ENCODE measurements at regions not wholly inside any gene's neighbourhood (a gene's known extent, or its start where the extent isn't known, plus 50 kb on each side); places are given as distances from the start of the nearest gene placed in this dataset.

GRCh38 chr10:131841661-131842139, 59.1 kb upstream of the PPP2R2D start:
- H4K5ac ChIP-seq (ENCODE audit: low read length), result no peak overlapping the region
- H3K27ac ChIP-seq (ENCODE audit: low read depth, low read length), result no peak overlapping the region
- no peak overlapping the region for H3K4me2 ChIP-seq (ENCODE audit: low read length)
- H2BK15ac ChIP-seq (replicated peaks; ENCODE audit: low read depth), result no peak overlapping the region
- H2BK120ac ChIP-seq (ENCODE audit: low read depth, low read length), result no peak overlapping the region
- WGBS (ENCODE audit: extremely low coverage, insufficient coverage, low lambda C conversion rate), result no CpG with 5 or more reads among the region's 19 CpGs
- no peak overlapping the region for H3K23ac ChIP-seq (ENCODE audit: low read length)
- no peaks in the 10 kb centered on the region for H3K79me1 ChIP-seq (ENCODE audit: low read length)
- H3K36me3 ChIP-seq (ENCODE audit: control insufficient read depth, insufficient read depth, low read length), result no peaks in the 10 kb centered on the region
- H3K9ac ChIP-seq (ENCODE audit: low read length), result no peak overlapping the region
- no peak overlapping the region for H3K18ac ChIP-seq (ENCODE audit: low read length)
- H2BK5ac ChIP-seq (ENCODE audit: low read length), result no peak overlapping the region
- no peaks in the 10 kb centered on the region for H3K4me1 ChIP-seq (ENCODE audit: control insufficient read depth, low read depth, low read length)
- no peak overlapping the region for H2AK5ac ChIP-seq (ENCODE audit: low read length)
- no peak overlapping the region for H3K4ac ChIP-seq (ENCODE audit: low read depth, low read length)
- H3K27me3 ChIP-seq (ENCODE audit: insufficient read depth, low read length, poor library complexity), result no peaks in the 10 kb centered on the region
- DNase-seq, result no peak
- H4K8ac ChIP-seq (ENCODE audit: low read depth, low read length), result no peak overlapping the region
- H3K79me2 ChIP-seq (ENCODE audit: control insufficient read depth, insufficient read depth, low read length), result no peaks in the 10 kb centered on the region
- no peak overlapping the region for H3K4me3 ChIP-seq (ENCODE audit: low read length)
- H3K56ac ChIP-seq (ENCODE audit: low read length), result no peak overlapping the region

GRCh38 chr10:131842351-131843088, 58.3 kb upstream of the PPP2R2D start:
- Histone ChIP-seq H4K8ac (ENCODE audit: low read depth, low read length) (no peak overlapping the region), H2BK120ac (ENCODE audit: low read depth, low read length) (no peak overlapping the region), H3K27ac (ENCODE audit: low read depth, low read length) (no peak overlapping the region), H2BK5ac (ENCODE audit: low read length) (no peak overlapping the region), H3K36me3 (ENCODE audit: control insufficient read depth, insufficient read depth, low read length) (no peaks in the 10 kb centered on the region), H3K23ac (ENCODE audit: low read length) (no peak overlapping the region), H3K56ac (ENCODE audit: low read length) (no peak overlapping the region), H3K27me3 (ENCODE audit: insufficient read depth, low read length, poor library complexity) (no peaks in the 10 kb centered on the region), H3K4me3 (ENCODE audit: low read length) (no peak overlapping the region), H2BK15ac (replicated peaks; ENCODE audit: low read depth) (no peak overlapping the region), H3K79me2 (ENCODE audit: control insufficient read depth, insufficient read depth, low read length) (no peaks in the 10 kb centered on the region), H3K18ac (ENCODE audit: low read length) (no peak overlapping the region), H2AK5ac (ENCODE audit: low read length) (no peak overlapping the region), H4K5ac (ENCODE audit: low read length) (no peak overlapping the region), H3K79me1 (ENCODE audit: low read length) (no peaks in the 10 kb centered on the region), H3K4me2 (ENCODE audit: low read length) (no peak overlapping the region), H3K9ac (ENCODE audit: low read length) (no peak overlapping the region), H3K4ac (ENCODE audit: low read depth, low read length) (no peak overlapping the region), H3K4me1 (ENCODE audit: control insufficient read depth, low read depth, low read length) (no peaks in the 10 kb centered on the region)
- DNase-seq, result no peak
- no CpG with 5 or more reads among the region's 14 CpGs for WGBS (ENCODE audit: extremely low coverage, insufficient coverage, low lambda C conversion rate)

- Histone ChIP-seq H4K5ac (ENCODE audit: low read length) (no peak overlapping the region), H4K8ac (ENCODE audit: low read depth, low read length) (no peak overlapping the region), H3K79me1 (ENCODE audit: low read length) (no peaks in the 10 kb centered on the region), H2BK120ac (ENCODE audit: low read depth, low read length) (no peak overlapping the region), H3K23ac (ENCODE audit: low read length) (no peak overlapping the region), H3K27me3 (ENCODE audit: insufficient read depth, low read length, poor library complexity) (no peaks in the 10 kb centered on the region), H3K79me2 (ENCODE audit: control insufficient read depth, insufficient read depth, low read length) (no peaks in the 10 kb centered on the region), H3K4me1 (ENCODE audit: control insufficient read depth, low read depth, low read length) (no peaks in the 10 kb centered on the region), H3K4me2 (ENCODE audit: low read length) (no peak overlapping the region), H3K4me3 (ENCODE audit: low read length) (no peak overlapping the region), H2AK5ac (ENCODE audit: low read length) (no peak overlapping the region), H2BK5ac (ENCODE audit: low read length) (no peak overlapping the region), H3K27ac (ENCODE audit: low read depth, low read length) (no peak overlapping the region), H3K36me3 (ENCODE audit: control insufficient read depth, insufficient read depth, low read length) (no peaks in the 10 kb centered on the region), H3K4ac (ENCODE audit: low read depth, low read length) (no peak overlapping the region), H2BK15ac (replicated peaks; ENCODE audit: low read depth) (no peak overlapping the region), H3K18ac (ENCODE audit: low read length) (no peak overlapping the region), H3K9ac (ENCODE audit: low read length) (no peak overlapping the region), H3K56ac (ENCODE audit: low read length) (no peak overlapping the region)
- no CpG with 5 or more reads among the region's 8 CpGs for WGBS (ENCODE audit: extremely low coverage, insufficient coverage, low lambda C conversion rate)
- DNase-seq, result no peak
Observed at GRCh38 chr10:131843089-131843595, 57.7 kb upstream of the PPP2R2D start.

- Histone ChIP-seq H3K27ac (ENCODE audit: low read depth, low read length) (no peak overlapping the region), H3K18ac (ENCODE audit: low read length) (no peak overlapping the region), H3K79me1 (ENCODE audit: low read length) (no peaks in the 10 kb centered on the region), H2BK120ac (ENCODE audit: low read depth, low read length) (no peak overlapping the region), H3K4ac (ENCODE audit: low read depth, low read length) (no peak overlapping the region), H3K4me3 (ENCODE audit: low read length) (no peak overlapping the region), H3K4me2 (ENCODE audit: low read length) (no peak overlapping the region), H3K4me1 (ENCODE audit: control insufficient read depth, low read depth, low read length) (no peaks in the 10 kb centered on the region), H2BK5ac (ENCODE audit: low read length) (no peak overlapping the region), H3K36me3 (ENCODE audit: control insufficient read depth, insufficient read depth, low read length) (no peaks in the 10 kb centered on the region), H3K56ac (ENCODE audit: low read length) (no peak overlapping the region), H3K27me3 (ENCODE audit: insufficient read depth, low read length, poor library complexity) (no peaks in the 10 kb centered on the region), H3K79me2 (ENCODE audit: control insufficient read depth, insufficient read depth, low read length) (no peaks in the 10 kb centered on the region), H3K9ac (ENCODE audit: low read length) (no peak overlapping the region), H3K23ac (ENCODE audit: low read length) (no peak overlapping the region), H4K8ac (ENCODE audit: low read depth, low read length) (no peak overlapping the region), H4K5ac (ENCODE audit: low read length) (no peak overlapping the region), H2AK5ac (ENCODE audit: low read length) (no peak overlapping the region), H2BK15ac (replicated peaks; ENCODE audit: low read depth) (no peak overlapping the region)
- no CpG with 5 or more reads among the region's 16 CpGs for WGBS (ENCODE audit: extremely low coverage, insufficient coverage, low lambda C conversion rate)
- no peak for DNase-seq
Observed at GRCh38 chr10:131843881-131844284, 56.9 kb upstream of the PPP2R2D start.

- Histone ChIP-seq H4K8ac (ENCODE audit: low read depth, low read length) (no peak overlapping the region), H3K4ac (ENCODE audit: low read depth, low read length) (no peak overlapping the region), H3K23ac (ENCODE audit: low read length) (no peak overlapping the region), H3K36me3 (ENCODE audit: control insufficient read depth, insufficient read depth, low read length) (no peaks in the 10 kb centered on the region), H4K5ac (ENCODE audit: low read length) (no peak overlapping the region), H3K79me2 (ENCODE audit: control insufficient read depth, insufficient read depth, low read length) (no peaks in the 10 kb centered on the region), H3K56ac (ENCODE audit: low read length) (no peak overlapping the region), H2BK5ac (ENCODE audit: low read length) (no peak overlapping the region), H2BK15ac (replicated peaks; ENCODE audit: low read depth) (no peak overlapping the region), H3K27me3 (ENCODE audit: insufficient read depth, low read length, poor library complexity) (no peaks in the 10 kb centered on the region), H3K4me3 (ENCODE audit: low read length) (no peak overlapping the region), H2BK120ac (ENCODE audit: low read depth, low read length) (no peak overlapping the region), H3K4me1 (ENCODE audit: control insufficient read depth, low read depth, low read length) (no peaks in the 10 kb centered on the region), H3K79me1 (ENCODE audit: low read length) (no peaks in the 10 kb centered on the region), H3K9ac (ENCODE audit: low read length) (no peak overlapping the region), H3K27ac (ENCODE audit: low read depth, low read length) (no peak overlapping the region), H3K18ac (ENCODE audit: low read length) (no peak overlapping the region), H2AK5ac (ENCODE audit: low read length) (no peak overlapping the region), H3K4me2 (ENCODE audit: low read length) (no peak overlapping the region)
- no peak for DNase-seq
- no CpG with 5 or more reads among the region's 22 CpGs for WGBS (ENCODE audit: extremely low coverage, insufficient coverage, low lambda C conversion rate)
Observed at GRCh38 chr10:131844529-131845084, 56.2 kb upstream of the PPP2R2D start.
